Nephron progenitor cell (in vitro differentiated cells): ENCODE measurements at regions not wholly inside any gene's neighbourhood (a gene's known extent, or its start where the extent isn't known, plus 50 kb on each side); places are given as distances from the start of the nearest gene placed in this dataset.
"Not testable (repeated sequence)": the region's sequence is repeated elsewhere in the genome, so short reads cannot be mapped to it uniquely, and the experiment has no call there.

Experiments
- DNase-seq: peaks from one replicate; pipeline ENCODE4 v3.0.0; 2021
- H3K27ac Mint-ChIP-seq: 2 replicates; pipeline ENCODE4 v1.8.0; 2021; ENCODE audit warnings: mild to moderate bottlenecking, moderate library complexity, mixed read lengths
- H3K27me3 Mint-ChIP-seq: 2 replicates; pipeline ENCODE4 v1.8.0; 2021; ENCODE audit warnings: mild to moderate bottlenecking, low read depth, mixed read lengths; ENCODE audit not compliant: poor library complexity
- H3K36me3 Mint-ChIP-seq: 2 replicates; pipeline ENCODE4 v1.8.0; 2021; ENCODE audit warnings: low read depth, mixed read lengths
- H3K4me1 Mint-ChIP-seq: 2 replicates; pipeline ENCODE4 v1.8.0; 2021; ENCODE audit warnings: mixed read lengths
- H3K4me3 Mint-ChIP-seq: 2 replicates; pipeline ENCODE4 v1.8.0; 2021; ENCODE audit warnings: mild to moderate bottlenecking, moderate library complexity, mixed read lengths
- H3K9me3 Mint-ChIP-seq: 2 replicates; pipeline ENCODE4 v1.8.0; 2021; ENCODE audit warnings: mild to moderate bottlenecking, moderate library complexity, mixed read lengths
- TF ChIP-seq, protein P1 (sequence below): fragments of 200-600 bp; sonication (generic); IDR thresholded peaks from 2 replicates; pipeline ENCODE4 v1.5.0; 2021; ENCODE audit warnings: antibody characterized with exemption

DNA sequence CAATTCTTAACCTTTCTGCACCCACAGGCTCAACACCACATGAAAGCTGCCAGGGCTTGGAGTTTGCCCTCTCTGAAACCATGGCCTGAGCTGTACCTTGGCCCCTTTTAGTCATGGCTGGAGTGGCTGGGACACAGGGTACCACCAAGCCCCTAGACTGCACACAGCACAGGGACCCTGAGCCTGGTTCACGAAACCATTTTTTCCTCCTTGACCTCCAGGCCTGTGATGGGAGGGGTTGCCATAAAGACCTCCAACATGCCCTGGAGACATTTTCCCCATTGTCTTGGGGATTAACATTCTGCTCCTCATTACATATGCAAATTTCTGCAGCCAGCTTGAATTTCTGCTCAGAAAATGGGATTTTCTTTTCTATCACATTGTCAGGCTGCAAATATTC is 113.4 kb downstream of the XPNPEP1 start:
- H3K4me3 Mint-ChIP-seq, H3K4me1 Mint-ChIP-seq, H3K36me3 Mint-ChIP-seq, DNase-seq, H3K27ac Mint-ChIP-seq: not testable (repeated sequence)
- Mint-ChIP-seq H3K9me3 (peaks cover 49% of the 10 kb centered on the region), H3K27me3 (peaks cover 11% of the 10 kb centered on the region)

DNA sequence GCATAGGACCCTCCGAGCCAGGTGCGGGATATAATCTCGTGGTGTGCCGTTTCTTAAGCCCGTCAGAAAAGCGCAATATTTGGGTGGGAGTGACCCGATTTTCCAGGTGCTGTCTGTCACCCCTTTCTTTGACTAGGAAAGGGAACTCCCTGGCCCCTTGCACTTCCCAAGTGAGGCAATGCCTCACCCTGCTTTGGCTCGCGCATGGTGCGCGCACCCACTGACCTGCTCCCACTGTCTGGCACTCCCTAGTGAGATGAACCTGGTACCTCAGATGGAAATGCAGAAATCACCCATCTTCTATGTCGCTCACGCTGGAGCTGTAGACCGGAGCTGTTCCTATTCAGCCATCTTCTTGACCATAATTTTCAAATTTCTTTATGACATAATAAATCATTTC is 122.1 kb downstream of the XPNPEP1 start:
- not testable (repeated sequence) for H3K4me3 Mint-ChIP-seq, H3K4me1 Mint-ChIP-seq, H3K36me3 Mint-ChIP-seq, DNase-seq, H3K27ac Mint-ChIP-seq, H3K27me3 Mint-ChIP-seq
- H3K9me3 Mint-ChIP-seq, result peaks cover 41% of the 10 kb centered on the region

DNA sequence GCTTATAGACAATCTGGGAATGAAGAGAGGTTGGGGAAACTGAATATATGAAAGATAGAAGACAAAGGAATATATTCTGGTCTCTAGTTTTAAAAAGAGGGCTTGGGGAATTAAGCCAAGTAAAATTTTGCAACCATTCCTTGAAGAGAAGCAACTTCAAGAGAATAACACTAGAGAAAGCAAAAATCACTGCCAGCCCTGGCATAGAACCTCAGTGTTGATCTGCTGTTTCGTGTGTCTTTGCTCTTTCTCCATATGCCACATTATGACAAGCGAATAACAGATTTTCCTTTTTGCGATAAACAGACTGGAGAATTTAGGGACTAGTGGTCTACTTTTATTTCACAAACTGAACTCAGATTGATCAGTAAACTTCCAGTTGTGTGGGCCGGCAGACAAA is 132.7 kb downstream of the XPNPEP1 start:
- H3K27me3 Mint-ChIP-seq, result peaks cover 5% of the 10 kb centered on the region
- no peak overlapping the region for H3K27ac Mint-ChIP-seq
- no peak overlapping the region for H3K4me3 Mint-ChIP-seq
- no peaks in the 10 kb centered on the region for H3K4me1 Mint-ChIP-seq
- TF ChIP-seq, protein P1, sequence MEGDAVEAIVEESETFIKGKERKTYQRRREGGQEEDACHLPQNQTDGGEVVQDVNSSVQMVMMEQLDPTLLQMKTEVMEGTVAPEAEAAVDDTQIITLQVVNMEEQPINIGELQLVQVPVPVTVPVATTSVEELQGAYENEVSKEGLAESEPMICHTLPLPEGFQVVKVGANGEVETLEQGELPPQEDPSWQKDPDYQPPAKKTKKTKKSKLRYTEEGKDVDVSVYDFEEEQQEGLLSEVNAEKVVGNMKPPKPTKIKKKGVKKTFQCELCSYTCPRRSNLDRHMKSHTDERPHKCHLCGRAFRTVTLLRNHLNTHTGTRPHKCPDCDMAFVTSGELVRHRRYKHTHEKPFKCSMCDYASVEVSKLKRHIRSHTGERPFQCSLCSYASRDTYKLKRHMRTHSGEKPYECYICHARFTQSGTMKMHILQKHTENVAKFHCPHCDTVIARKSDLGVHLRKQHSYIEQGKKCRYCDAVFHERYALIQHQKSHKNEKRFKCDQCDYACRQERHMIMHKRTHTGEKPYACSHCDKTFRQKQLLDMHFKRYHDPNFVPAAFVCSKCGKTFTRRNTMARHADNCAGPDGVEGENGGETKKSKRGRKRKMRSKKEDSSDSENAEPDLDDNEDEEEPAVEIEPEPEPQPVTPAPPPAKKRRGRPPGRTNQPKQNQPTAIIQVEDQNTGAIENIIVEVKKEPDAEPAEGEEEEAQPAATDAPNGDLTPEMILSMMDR, result no peak
- H3K9me3 Mint-ChIP-seq, result peaks cover 15% of the 10 kb centered on the region
- no peak for DNase-seq
- H3K36me3 Mint-ChIP-seq, result no peaks in the 10 kb centered on the region

DNA sequence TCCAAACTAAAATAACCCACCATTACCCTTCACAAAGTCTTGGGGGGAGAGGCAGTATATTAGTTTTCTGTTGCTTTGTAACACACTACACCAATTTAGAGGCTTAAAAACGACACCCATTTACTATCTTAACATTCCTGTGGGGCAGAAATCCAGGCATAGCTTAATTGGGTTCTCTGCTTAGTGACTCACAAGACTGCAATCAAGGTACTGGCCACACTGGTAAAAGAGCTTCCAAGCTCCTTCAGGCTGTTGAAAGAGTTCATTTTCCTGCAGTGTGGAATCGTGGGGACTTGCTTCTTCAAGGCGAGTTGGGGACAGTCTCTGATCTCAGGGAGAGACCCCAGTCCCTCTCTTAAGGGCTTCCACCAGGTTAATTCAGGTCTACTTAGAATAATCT is 139.1 kb downstream of the XPNPEP1 start:
- Mint-ChIP-seq H3K27ac (no peak overlapping the region), H3K4me1 (no peaks in the 10 kb centered on the region), H3K4me3 (no peak overlapping the region), H3K27me3 (peaks cover 8% of the 10 kb centered on the region), H3K36me3 (no peaks in the 10 kb centered on the region), H3K9me3 (no peaks in the 10 kb centered on the region)
- TF ChIP-seq, protein P1, result no peak
- DNase-seq, result no peak

DNA sequence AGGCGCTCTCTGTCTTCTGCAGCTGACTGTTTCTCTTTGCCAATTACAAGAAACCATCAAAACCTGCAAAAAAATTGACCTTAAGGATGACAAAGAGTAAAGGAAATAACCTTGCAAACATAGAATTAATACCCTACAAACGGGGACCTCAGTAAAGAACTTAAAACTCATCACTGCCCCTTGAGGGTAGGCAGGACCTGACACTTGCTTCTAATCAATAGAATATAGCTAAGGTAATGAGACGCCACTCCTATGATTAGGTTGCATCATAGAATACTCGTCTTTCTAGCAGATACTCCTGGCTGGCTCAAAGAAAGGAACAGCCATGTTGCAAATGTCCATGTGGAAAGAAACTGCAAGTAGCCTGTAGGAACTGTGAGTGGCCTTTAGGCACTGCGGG is 140.0 kb downstream of the XPNPEP1 start:
- DNase-seq, result no peak
- Mint-ChIP-seq H3K4me3 (no peak overlapping the region), H3K36me3 (no peaks in the 10 kb centered on the region), H3K27me3 (peaks cover 3% of the 10 kb centered on the region), H3K4me1 (no peaks in the 10 kb centered on the region), H3K27ac (no peak overlapping the region), H3K9me3 (no peaks in the 10 kb centered on the region)
- TF ChIP-seq, protein P1, result no peak

DNA sequence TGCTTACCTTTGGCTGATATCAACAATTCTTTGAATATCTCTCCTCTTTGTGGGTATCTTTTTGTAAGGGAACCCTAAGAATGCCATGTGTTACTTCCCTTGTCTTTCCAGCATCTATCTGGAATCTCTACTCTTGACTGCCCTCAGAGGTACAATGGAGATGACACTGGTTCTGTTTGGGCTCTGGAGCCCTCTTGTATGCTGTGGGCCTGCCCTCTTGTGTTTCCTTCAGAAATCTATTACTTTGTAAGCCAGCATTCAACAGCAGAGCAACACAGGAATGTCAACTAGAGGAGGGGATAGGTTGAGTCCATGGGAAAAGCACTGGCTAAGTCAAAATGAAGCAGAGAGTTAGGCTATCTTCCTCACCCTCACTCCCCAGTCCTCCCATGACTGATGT is 142.3 kb downstream of the XPNPEP1 start:
- no peaks in the 10 kb centered on the region for H3K4me1 Mint-ChIP-seq
- TF ChIP-seq, protein P1, result no peak
- H3K4me3 Mint-ChIP-seq, result no peak overlapping the region
- DNase-seq, result no peak
- H3K9me3 Mint-ChIP-seq, result no peaks in the 10 kb centered on the region
- peaks cover 3% of the 10 kb centered on the region for H3K27me3 Mint-ChIP-seq
- no peaks in the 10 kb centered on the region for H3K36me3 Mint-ChIP-seq
- H3K27ac Mint-ChIP-seq, result no peak overlapping the region

DNA sequence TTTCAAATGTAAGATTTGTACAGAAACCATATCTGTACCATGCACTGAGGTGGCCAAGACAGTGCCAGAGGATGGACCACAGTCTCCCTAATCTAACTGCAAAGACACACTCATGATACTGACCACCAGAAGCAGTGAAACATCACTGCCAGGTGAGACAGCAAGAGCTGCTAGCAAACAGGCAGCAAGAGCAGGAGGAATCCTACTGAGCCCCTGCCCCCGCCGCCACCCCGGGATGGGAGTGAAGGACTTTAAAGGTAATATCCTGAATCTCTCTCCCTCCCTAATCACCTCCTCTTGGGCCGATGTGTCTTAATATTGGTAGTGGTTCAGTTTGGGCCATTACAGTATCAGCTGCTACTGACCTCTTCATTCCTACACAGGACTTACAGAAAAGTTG is 144.3 kb downstream of the XPNPEP1 start:
- peaks cover 3% of the 10 kb centered on the region for H3K27me3 Mint-ChIP-seq
- H3K4me1 Mint-ChIP-seq, result no peaks in the 10 kb centered on the region
- no peak overlapping the region for H3K27ac Mint-ChIP-seq
- H3K9me3 Mint-ChIP-seq, result no peaks in the 10 kb centered on the region
- no peak overlapping the region for H3K4me3 Mint-ChIP-seq
- H3K36me3 Mint-ChIP-seq, result no peaks in the 10 kb centered on the region
- no peak for DNase-seq
- TF ChIP-seq, protein P1, result no peak
